HL-60 (cell line): ENCODE measurements at regions not wholly inside any gene's neighbourhood (a gene's known extent, or its start where the extent isn't known, plus 50 kb on each side); places are given as distances from the start of the nearest gene placed in this dataset.

Experiments
- DNase-seq, 2 experiments: peaks; one replicate each; pipeline ENCODE4 v3.0.0-alpha.2; 2010 to 2020; ENCODE audit warnings: low read depth in 1 of 2, low spot score in 1 of 2
- H3K27ac ChIP-seq: fragments of 250-450 bp; sonication (Bioruptor Pico); replicated peaks from 2 replicates; pipeline ENCODE4 v1.5.1; 2020; ENCODE audit warnings: mild to moderate bottlenecking, moderate library complexity
- H3K27me3 ChIP-seq: fragments of 250-450 bp; sonication (Bioruptor Pico); 2 replicates; pipeline ENCODE4 v1.5.1; 2021; ENCODE audit warnings: mild to moderate bottlenecking, moderate library complexity; ENCODE audit not compliant: insufficient read depth, poor library complexity, severe bottlenecking
- H3K4me3 ChIP-seq: replicated peaks from 2 replicates; pipeline ENCODE4 v1.5.1; 2011; ENCODE audit warnings: mild to moderate bottlenecking, control low read depth, low read length; ENCODE audit not compliant: insufficient read depth
- GABPA ChIP-seq: IDR thresholded peaks from 2 replicates; pipeline ENCODE4 v1.6.1; 2012; ENCODE audit warnings: low read depth
- POLR2AphosphoS5 ChIP-seq: IDR thresholded peaks from 2 replicates; pipeline ENCODE4 v1.6.1; 2012; ENCODE audit warnings: low read depth
- SPI1 ChIP-seq: IDR thresholded peaks from 2 replicates; pipeline ENCODE4 v1.6.1; 2012; ENCODE audit warnings: low read depth, mild to moderate bottlenecking, borderline replicate concordance
- TF ChIP-seq, protein P1 (sequence below): IDR thresholded peaks from one replicate; pipeline ENCODE4 v1.5.1; 2011; ENCODE audit warnings: low read length, control low read depth, inconsistent platforms; ENCODE audit not compliant: insufficient read depth
- TF ChIP-seq, protein P2 (sequence below): IDR thresholded peaks from 2 replicates; pipeline ENCODE4 v1.6.1; 2012; ENCODE audit warnings: low read depth; ENCODE audit not compliant: insufficient replicate concordance

DNA sequence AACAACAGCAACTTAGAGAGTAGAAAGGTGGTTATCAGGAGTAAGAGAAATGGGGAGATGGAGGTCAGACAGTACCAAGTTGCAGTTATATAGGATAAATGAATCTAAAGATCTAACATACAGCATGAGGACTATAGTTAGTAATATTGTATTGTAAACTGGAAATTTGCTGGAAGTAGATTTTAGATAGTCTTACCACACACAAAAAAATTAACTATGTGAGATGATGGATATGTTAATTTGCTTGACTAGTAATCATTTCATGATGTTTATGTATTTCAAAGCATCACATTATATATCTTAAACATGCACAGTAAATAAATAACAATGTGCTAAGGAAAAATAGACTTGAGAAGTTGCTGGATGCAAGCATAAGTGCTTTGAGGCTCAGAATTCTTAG, 622.1 kb downstream of the CCDC171 start:
- Histone ChIP-seq H3K27ac (no peak overlapping the region), H3K4me3 (no peak overlapping the region), H3K27me3 (no peaks in the 10 kb centered on the region)
- DNase-seq = no peak
- no peak for TF ChIP-seq POLR2AphosphoS5
- TF ChIP-seq, protein P1, sequence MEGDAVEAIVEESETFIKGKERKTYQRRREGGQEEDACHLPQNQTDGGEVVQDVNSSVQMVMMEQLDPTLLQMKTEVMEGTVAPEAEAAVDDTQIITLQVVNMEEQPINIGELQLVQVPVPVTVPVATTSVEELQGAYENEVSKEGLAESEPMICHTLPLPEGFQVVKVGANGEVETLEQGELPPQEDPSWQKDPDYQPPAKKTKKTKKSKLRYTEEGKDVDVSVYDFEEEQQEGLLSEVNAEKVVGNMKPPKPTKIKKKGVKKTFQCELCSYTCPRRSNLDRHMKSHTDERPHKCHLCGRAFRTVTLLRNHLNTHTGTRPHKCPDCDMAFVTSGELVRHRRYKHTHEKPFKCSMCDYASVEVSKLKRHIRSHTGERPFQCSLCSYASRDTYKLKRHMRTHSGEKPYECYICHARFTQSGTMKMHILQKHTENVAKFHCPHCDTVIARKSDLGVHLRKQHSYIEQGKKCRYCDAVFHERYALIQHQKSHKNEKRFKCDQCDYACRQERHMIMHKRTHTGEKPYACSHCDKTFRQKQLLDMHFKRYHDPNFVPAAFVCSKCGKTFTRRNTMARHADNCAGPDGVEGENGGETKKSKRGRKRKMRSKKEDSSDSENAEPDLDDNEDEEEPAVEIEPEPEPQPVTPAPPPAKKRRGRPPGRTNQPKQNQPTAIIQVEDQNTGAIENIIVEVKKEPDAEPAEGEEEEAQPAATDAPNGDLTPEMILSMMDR = no peak
- TF ChIP-seq GABPA = no peak
- TF ChIP-seq, protein P2, sequence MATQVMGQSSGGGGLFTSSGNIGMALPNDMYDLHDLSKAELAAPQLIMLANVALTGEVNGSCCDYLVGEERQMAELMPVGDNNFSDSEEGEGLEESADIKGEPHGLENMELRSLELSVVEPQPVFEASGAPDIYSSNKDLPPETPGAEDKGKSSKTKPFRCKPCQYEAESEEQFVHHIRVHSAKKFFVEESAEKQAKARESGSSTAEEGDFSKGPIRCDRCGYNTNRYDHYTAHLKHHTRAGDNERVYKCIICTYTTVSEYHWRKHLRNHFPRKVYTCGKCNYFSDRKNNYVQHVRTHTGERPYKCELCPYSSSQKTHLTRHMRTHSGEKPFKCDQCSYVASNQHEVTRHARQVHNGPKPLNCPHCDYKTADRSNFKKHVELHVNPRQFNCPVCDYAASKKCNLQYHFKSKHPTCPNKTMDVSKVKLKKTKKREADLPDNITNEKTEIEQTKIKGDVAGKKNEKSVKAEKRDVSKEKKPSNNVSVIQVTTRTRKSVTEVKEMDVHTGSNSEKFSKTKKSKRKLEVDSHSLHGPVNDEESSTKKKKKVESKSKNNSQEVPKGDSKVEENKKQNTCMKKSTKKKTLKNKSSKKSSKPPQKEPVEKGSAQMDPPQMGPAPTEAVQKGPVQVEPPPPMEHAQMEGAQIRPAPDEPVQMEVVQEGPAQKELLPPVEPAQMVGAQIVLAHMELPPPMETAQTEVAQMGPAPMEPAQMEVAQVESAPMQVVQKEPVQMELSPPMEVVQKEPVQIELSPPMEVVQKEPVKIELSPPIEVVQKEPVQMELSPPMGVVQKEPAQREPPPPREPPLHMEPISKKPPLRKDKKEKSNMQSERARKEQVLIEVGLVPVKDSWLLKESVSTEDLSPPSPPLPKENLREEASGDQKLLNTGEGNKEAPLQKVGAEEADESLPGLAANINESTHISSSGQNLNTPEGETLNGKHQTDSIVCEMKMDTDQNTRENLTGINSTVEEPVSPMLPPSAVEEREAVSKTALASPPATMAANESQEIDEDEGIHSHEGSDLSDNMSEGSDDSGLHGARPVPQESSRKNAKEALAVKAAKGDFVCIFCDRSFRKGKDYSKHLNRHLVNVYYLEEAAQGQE = no peak
- TF ChIP-seq SPI1 = no peak

DNA sequence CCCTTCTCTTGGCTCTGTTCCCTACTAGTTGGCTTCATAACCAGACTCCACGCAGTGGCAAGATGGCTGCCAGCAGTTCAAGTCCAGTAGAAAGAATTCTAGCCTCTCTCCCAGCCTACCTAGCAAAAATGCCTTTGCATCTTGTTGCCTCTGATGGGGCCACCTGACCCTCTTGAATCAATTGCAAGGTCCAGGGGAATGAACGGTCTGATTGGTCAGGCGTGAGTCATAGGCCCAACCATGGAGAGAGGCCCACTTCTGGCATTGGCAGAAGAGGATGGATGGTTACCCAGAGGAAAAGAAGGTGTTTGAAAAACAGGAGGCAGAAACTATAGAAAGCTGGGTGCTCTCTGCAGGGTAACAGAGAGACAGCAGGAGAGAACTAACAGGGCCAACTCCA, 622.6 kb downstream of the CCDC171 start:
- TF ChIP-seq, protein P2 = no peak
- TF ChIP-seq, protein P1 = no peak
- TF ChIP-seq GABPA = no peak
- no peak for TF ChIP-seq POLR2AphosphoS5
- TF ChIP-seq SPI1 = no peak
- no peak for DNase-seq
- H3K27me3 ChIP-seq = no peaks in the 10 kb centered on the region
- no peak overlapping the region for H3K27ac ChIP-seq
- no peak overlapping the region for H3K4me3 ChIP-seq

DNA sequence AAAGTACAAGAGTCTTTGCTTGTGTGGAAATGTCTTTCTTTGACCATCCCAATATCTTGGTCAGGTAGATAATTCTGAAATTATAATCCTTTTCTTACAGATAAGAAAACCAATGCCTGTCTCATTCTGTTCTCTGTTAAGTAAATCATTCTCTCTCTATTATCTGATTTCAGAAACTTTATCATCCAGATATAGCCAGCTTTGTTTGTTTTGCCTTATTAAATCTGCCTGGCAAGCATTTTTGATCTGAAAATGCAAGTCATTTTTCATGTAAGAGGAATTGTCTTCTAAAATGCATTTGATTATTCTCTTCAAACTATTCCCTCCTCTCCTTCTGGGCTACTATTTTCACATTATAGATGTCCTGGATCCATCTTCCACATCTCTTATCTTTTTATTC, 625.5 kb downstream of the CCDC171 start:
- TF ChIP-seq, protein P2 = no peak
- TF ChIP-seq SPI1 = no peak
- no peak for TF ChIP-seq GABPA
- TF ChIP-seq, protein P1 = no peak
- no peak for TF ChIP-seq POLR2AphosphoS5
- Histone ChIP-seq H3K27me3 (no peaks in the 10 kb centered on the region), H3K4me3 (no peak overlapping the region), H3K27ac (no peak overlapping the region)
- DNase-seq = no peak
